GM12892 (cell line): ENCODE measurements at regions not wholly inside any gene's neighbourhood (a gene's known extent, or its start where the extent isn't known, plus 50 kb on each side); places are given as distances from the start of the nearest gene placed in this dataset.

Source experiments
- DNase-seq: peaks from one replicate; pipeline ENCODE4 v3.0.0; 2011; ENCODE audit not compliant: insufficient read length
- FAIRE-seq: peaks from 2 replicates; lab custom pipeline; 2011; peaks lifted over from hg19 to GRCh38; lab: Jason Lieb, UNC
- POLR2A ChIP-seq: IDR thresholded peaks from 2 replicates; pipeline ENCODE4 v1.6.1; 2011; ENCODE audit warnings: low read depth, low read length, control low read depth
- POLR2AphosphoS5 ChIP-seq: IDR thresholded peaks from 2 replicates; pipeline ENCODE4 v1.6.1; 2011; ENCODE audit warnings: low read depth, low read length, control low read depth
- TAF1 ChIP-seq: IDR thresholded peaks from 2 replicates; pipeline ENCODE4 v1.6.1; 2011; ENCODE audit warnings: low read depth, mild to moderate bottlenecking, control low read depth, low read length, borderline replicate concordance

DNA sequence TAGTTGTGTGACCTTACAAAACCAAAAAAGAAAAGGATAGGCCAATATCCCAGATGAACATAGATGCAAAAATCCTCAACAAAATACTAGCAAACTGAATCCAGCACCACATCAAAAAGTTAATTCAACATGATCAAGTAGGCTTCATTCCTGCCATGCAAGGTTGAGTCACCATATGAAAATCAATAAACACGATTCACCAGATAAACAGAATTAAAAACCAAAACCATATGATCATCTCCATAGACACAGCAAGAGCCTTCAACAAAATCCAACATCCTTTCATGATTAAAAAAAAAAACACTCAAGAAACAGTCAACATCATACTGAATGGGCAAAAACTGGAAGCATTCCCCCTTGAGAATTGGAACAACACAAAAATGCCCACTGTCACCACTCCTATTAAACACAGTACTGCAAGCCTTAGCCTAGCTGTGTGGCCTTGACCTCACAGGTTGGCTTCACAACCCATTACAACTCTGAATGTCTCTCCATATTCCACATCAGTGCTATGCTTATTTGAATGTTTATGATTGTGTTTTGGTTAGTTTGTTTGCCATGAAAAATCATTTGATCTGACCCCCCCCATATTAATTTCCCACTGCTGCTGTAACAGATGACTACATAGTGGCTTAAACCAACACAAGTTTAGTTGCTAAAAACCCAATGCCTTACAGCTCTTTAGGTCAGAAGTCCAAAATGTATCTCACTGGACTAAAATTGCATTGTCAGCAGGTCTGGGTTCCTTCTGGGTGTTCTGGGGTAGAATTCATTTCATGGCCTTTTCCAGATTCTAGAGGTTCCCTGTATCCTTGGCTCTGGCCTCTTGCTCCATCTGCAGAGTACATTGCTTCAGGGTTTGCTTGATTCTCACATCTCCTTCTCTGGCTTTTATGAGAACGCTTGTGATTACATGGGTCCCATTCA lies 257.1 kb upstream of the DYNLRB2 start:
- no peak for DNase-seq
- no peak for FAIRE-seq
- no peak for TF ChIP-seq POLR2A
- TF ChIP-seq POLR2AphosphoS5 = no peak
- no peak for TF ChIP-seq TAF1

DNA sequence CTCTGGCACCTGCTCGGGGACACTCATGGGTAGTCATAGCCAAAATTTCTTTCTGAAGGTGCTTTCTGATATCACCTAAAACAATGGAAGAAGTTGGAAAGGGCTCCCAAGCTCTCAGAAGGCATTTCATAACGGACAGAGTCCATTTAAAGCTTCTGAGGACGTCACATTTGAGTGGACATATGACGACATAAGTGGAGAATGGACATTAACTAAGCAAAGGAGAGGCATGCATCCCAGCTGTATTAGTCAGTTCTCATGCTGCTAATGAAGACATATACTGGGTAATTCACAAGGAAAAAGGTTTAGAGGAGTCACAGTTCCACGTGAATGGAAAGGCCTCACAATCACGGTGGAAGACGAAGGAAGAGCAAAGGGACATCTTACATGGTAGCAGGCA lies 260.2 kb upstream of the DYNLRB2 start:
- FAIRE-seq = no peak
- no peak for DNase-seq
- no peak for TF ChIP-seq POLR2A
- no peak for TF ChIP-seq TAF1
- TF ChIP-seq POLR2AphosphoS5 = no peak

DNA sequence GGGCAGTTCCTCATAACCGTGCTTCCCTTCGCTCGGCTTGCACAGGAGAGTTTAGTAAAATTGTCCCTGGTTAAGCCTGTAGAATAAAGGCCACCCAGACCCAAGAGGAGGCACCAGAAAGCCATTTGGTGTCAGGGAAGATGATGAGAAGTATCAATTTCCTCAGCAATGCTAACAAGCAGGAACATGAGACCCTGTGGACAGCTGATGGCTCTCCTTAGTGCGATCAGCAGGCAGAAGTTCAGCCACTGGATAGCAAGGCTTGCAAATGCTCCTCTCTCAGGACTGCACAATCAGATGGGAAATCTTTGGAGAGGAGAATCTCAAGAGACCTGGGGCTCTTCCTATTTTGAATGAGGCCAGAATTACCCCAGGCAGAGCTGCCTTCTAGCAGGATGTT lies 261.1 kb upstream of the DYNLRB2 start:
- FAIRE-seq (no peak), DNase-seq (no peak)
- no peak for TF ChIP-seq POLR2A
- TF ChIP-seq POLR2AphosphoS5 = no peak
- TF ChIP-seq TAF1 = no peak

DNA sequence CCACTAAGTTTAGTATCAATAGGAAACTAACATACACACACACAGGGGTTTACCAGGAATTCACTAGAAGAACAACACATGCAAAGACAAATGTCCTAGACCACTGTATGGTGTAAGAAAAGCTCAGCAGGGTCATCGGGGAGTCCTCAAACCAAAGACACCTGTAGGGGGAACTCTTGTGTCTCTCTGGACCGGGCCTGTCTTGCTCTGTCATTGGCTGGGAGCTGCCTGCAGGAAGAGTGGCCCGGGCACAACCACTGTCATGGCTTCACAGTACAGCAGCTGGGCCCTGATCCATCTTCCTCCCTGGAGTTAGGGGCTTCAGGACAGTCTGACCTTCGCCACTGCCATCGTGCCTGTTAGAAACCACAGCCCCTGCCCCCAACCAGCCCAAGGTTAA lies 263.6 kb upstream of the DYNLRB2 start:
- FAIRE-seq (no peak), DNase-seq (no peak)
- no peak for TF ChIP-seq TAF1
- no peak for TF ChIP-seq POLR2A
- no peak for TF ChIP-seq POLR2AphosphoS5

DNA sequence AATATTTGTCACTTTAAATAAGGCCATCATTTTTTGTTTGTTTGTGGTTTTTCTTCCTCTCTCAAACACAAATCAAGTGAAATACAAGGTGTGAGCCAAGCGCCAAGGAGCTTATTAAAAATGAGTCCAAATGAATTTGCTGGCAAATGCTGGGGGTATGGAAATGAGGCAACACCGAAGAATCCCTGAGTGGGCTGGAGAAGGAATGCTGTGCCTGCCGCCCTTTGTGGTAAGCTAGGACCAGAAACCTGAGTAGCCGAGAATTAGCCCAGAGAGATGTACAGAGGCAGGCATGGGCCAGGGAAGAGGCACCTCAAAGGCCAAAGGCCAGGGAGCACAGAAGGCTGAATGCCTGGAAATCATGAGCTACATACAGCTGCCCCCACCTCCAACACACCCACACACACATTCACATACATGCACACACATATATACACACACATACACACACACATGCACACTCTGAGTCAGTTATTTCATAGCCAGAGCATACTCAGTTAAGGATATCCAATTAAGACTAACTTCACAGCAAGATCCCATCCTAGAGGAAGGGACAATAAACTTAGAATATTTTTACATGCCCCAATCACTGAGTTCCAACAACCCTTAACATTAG lies 266.1 kb upstream of the DYNLRB2 start:
- TF ChIP-seq POLR2AphosphoS5 (no peak), POLR2A (no peak), TAF1 (no peak)
- DNase-seq (no peak), FAIRE-seq (no peak)

DNA sequence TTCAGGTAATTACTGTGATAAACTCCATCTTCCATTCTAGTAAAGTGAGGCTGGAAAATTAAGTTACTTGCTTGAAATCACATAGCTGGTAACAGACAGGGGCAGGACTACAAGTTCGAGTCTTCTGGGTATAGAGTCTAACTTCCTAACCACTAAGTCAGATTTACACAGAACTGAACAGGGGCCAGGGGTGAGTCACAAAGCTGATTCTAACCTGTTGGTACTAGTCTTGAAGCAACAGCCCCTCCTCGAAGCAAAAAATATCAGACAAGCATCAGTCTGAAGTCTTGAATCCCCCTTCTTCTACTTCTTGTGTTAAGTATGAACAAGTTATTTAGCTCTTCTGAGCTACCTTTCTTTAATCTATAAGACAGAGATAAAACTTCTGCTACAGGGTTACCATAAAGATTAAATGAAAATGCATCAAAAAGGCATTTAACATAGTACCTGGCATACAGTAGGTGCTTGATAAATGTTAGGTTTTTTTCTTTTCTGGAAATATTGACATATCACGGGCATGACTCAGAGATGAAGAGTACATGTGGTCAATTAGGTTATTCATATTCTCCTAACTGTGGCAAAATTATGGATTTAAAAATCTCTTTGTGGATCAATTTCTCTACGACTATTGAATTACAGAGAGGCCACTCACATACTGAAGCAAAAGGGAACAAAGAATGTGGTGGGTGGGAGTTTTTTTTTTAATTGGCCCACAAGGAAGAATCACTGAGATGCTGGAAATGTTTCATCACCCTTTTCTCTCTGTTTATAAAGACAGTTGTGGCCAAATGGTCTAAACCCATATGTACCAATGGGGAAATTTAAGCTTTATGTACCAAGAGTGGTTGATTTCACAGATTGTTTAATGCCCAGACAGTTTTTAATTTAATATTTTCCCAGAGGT lies 266.9 kb upstream of the DYNLRB2 start:
- TF ChIP-seq TAF1 = no peak
- TF ChIP-seq POLR2AphosphoS5 = no peak
- no peak for TF ChIP-seq POLR2A
- no peak for FAIRE-seq
- no peak for DNase-seq

DNA sequence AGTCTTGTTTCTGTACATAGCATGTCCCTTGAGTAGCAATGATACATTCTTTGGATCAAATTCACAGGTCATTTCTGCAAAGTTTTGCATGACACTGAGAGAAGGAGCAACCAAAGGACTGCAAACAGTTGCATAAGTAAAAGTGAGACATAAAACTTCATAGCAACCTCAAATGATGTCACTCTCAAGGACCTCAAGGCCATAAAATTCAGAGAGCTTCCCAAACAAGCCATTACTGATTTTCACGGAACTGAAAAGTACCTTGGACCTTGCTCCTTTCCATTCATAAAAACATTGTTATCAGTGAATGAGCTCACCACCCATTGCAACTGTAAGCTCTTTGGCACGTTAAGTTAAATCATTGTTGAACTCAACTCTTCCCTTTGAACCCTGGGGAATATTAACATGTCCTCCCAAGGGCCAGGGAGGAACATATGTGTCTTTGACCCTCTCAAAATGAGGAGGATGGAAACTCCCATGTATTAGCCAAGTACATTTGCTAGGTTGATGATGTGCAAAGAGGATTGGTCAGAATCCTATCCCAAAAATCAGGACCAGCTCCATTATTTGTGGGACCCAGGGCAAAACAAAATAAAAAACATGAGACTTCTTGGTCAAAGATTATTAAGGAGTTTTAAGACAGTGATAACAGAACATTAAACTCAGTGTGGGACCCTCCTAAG lies 275.0 kb upstream of the DYNLRB2 start:
- DNase-seq = no peak
- TF ChIP-seq POLR2A (no peak), POLR2AphosphoS5 (no peak), TAF1 (no peak)
- no peak for FAIRE-seq

DNA sequence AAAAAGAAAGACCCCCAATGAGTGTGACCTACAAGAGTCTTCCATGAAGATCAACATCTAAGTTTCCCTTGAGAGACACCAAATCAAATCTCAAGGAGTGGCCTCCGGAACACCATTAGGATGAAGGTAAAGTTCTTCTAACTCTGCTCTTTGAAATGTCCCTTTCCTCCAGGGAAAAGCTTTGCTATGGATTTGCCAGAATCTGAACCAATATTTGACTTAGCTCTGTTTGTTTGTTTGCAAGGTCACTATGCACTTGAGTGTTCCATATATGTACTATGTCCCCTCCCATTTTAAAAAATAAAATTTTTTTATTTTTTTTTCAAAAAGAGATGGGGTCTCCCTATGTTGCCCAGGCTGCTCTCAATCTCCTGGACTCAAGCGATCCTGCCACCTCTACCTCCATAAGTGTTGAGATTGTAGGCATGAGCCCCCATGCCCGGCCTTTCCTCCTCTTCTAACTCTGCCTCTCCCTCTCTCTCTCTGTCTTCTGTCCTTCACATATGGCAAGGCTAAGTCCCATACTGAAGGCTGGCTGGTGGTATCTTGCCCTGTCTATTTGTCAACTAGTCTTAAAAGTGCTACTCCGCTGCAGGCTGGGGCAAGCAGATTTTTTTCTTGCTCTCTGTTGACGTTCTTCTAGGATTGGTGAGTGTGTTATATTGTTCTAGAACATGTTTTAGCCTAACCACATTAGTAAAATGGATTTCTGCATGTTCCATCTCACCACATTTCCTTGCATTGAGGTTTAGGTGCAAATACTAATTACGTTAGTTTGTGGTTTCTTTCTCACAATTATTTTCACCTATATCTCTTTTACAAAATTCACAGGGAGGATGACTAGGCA lies 276.7 kb upstream of the DYNLRB2 start:
- FAIRE-seq (no peak), DNase-seq (no peak)
- TF ChIP-seq POLR2AphosphoS5 = no peak
- no peak for TF ChIP-seq POLR2A
- TF ChIP-seq TAF1 = no peak

DNA sequence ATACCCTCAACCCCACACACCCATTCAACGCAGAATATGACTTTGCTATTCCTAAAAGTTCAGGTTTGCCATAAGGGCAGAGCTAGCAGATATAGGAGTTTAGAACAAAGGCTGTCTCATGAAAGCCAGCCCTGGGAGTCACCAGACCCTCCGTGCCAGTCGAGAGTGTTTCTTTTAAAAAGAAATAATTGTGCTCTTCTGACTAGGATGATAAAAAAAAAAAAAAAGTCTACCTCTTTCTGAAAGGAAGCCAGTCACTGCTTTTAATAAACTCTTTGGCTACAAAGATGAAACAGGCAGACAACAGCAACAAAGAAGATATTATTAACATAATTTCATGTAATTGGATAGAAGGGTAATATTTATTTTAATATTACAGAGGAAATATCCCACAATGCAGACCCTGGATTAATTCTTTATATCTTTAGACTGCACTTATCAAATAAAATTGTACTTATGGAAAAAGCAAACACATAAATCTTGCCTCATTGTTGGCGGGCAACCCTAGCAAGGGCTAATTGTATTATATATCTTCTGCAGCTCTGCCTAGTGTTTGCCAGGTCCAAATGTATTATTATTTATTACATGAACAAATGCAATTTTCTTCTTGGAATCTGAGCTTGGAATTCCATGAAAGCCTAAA lies 277.5 kb upstream of the DYNLRB2 start:
- DNase-seq (no peak), FAIRE-seq (no peak)
- TF ChIP-seq TAF1 (no peak), POLR2A (no peak), POLR2AphosphoS5 (no peak)

DNA sequence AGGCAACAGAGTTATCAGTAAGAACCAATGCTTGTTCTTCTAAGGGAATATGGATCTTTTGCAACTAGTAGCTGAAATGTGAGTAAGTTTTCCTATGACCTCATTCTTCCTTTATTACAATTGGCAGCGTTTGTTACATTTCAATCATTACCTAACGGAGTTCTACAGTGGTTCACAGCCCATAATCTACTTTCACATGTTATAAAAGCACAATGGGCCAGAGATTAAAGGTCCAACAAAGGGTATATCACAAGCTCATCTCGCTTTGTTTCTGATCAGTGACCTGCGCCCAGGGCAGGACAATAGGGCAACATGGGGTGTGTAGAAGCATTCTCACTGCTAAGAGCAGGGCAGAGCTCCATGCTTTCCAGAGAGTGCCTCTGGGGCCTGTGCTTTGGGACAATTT lies 279.9 kb upstream of the DYNLRB2 start:
- no peak for TF ChIP-seq POLR2A
- no peak for TF ChIP-seq TAF1
- no peak for TF ChIP-seq POLR2AphosphoS5
- FAIRE-seq (no peak), DNase-seq (no peak)
